Kidney epithelial cell (primary cell): ENCODE measurements at regions not wholly inside any gene's neighbourhood (a gene's known extent, or its start where the extent isn't known, plus 50 kb on each side); places are given as distances from the start of the nearest gene placed in this dataset.
"Not testable (repeated sequence)": the region's sequence is repeated elsewhere in the genome, so short reads cannot be mapped to it uniquely, and the experiment has no call there.

Experiments
- DNase-seq: peaks from one replicate; pipeline ENCODE4 v3.0.0-alpha.2; 2010; ENCODE audit warnings: low read depth
- H3K27me3 ChIP-seq: 2 replicates; pipeline ENCODE4 v1.6.0; 2011; ENCODE audit warnings: low read length; ENCODE audit not compliant: control insufficient read depth, insufficient read depth
- H3K36me3 ChIP-seq: 2 replicates; pipeline ENCODE4 v1.5.1; 2011; ENCODE audit warnings: low read length; ENCODE audit not compliant: control insufficient read depth, insufficient read depth
- H3K4me3 ChIP-seq: 2 replicates; pipeline ENCODE4 v1.5.1; 2011; ENCODE audit warnings: low read depth, mild to moderate bottlenecking, control low read depth, low read length
- TF ChIP-seq, protein P1 (sequence below): IDR thresholded peaks from 2 replicates; pipeline ENCODE4 v1.5.1; 2011; ENCODE audit warnings: mild to moderate bottlenecking, moderate library complexity, low read length, control low read depth, inconsistent platforms; ENCODE audit not compliant: insufficient read depth, poor library complexity, severe bottlenecking

DNA sequence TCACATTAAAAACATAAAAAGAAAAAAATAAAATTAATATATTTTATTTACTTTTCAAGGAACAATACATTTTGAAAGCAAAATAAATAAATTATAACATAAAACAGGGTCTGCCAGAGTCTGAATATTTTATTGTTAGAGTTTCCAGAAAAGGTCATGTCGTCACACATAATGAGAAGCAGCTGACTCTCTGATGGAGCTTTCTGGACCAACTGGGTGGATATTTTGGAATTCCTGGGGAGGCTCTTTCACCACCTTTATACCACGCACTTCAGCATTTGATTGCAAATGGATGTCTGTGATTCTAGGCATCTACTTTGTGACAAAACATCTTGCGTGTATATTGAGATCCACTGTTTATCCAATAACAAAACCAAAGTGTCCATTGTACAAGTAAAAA, 455.0 kb upstream of the CCDC179 start:
- H3K27me3 ChIP-seq: no peaks in the 10 kb centered on the region
- TF ChIP-seq, protein P1, sequence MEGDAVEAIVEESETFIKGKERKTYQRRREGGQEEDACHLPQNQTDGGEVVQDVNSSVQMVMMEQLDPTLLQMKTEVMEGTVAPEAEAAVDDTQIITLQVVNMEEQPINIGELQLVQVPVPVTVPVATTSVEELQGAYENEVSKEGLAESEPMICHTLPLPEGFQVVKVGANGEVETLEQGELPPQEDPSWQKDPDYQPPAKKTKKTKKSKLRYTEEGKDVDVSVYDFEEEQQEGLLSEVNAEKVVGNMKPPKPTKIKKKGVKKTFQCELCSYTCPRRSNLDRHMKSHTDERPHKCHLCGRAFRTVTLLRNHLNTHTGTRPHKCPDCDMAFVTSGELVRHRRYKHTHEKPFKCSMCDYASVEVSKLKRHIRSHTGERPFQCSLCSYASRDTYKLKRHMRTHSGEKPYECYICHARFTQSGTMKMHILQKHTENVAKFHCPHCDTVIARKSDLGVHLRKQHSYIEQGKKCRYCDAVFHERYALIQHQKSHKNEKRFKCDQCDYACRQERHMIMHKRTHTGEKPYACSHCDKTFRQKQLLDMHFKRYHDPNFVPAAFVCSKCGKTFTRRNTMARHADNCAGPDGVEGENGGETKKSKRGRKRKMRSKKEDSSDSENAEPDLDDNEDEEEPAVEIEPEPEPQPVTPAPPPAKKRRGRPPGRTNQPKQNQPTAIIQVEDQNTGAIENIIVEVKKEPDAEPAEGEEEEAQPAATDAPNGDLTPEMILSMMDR: no peak
- no peak for DNase-seq

DNA sequence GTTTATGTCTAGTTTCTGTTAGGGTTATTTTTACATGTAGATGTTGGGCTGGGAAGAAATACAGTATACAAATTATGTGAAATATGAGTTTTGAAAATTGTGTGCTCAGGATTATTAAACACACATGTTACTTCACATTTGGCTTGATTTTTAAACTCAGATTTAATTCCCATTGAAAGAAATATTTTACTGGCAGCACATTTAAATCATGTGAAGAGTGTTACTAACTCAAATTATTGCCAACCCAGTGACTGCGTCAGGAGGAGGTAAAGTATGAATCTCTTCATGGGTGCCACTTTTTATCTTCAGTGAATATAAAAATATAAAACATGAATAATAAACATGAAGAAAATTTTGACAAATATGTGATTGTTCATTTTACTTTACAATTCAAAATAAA, 457.5 kb upstream of the CCDC179 start:
- TF ChIP-seq, protein P1: no peak
- no peak for DNase-seq
- no peaks in the 10 kb centered on the region for H3K27me3 ChIP-seq

More for the DNA sequence above, 455.0 kb upstream of the CCDC179 start:
- Histone ChIP-seq H3K36me3 (no peaks in the 10 kb centered on the region), H3K4me3 (no peak overlapping the region)

DNA sequence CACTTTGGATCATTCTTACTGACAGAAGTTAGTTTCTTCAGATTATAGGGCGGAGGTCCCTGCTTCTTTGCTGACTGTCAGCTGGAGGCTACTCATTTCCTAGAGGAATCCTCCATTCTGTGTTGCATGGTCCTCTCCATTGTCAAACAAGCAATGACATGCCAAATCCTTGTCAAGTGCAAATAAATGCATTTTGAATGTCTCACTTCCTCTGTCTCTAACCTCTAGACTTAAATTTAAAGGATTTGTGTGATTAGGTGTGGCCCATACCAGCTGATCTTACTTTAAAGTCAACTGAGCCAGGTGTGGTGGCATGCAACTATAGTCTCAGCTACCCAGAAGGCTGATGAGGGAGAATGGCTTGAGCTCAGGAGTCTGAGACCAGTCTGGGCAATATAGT, 458.4 kb upstream of the CCDC179 start:
- no peak for DNase-seq
- no peak overlapping the region for H3K4me3 ChIP-seq

More for the DNA sequence above, 457.5 kb upstream of the CCDC179 start:
- H3K4me3 ChIP-seq: no peak overlapping the region
- H3K36me3 ChIP-seq: no peaks in the 10 kb centered on the region

DNA sequence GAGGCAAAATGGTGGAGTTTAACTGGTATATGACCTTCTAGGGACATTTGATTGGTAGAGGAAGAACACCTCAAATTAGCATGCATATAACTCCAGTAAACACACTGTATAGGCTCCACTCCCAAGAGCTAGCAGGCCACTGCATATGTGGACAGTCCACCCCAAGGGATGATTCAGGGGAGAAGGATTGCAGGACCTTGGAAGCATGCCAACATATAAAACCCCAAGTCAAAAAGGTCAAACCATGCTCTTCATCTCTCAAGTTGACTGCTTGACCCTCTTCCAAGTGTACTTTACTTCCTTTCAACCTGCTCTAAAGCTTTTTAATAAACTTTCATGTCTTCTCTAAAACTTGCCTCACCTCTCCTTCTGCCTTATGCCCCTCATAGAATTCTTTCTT, 459.9 kb upstream of the CCDC179 start:
- TF ChIP-seq, protein P1: no peak
- H3K4me3 ChIP-seq: no peak overlapping the region
- H3K36me3 ChIP-seq: no peaks in the 10 kb centered on the region
- DNase-seq: no peak
- H3K27me3 ChIP-seq: no peaks in the 10 kb centered on the region

More for the DNA sequence above, 458.4 kb upstream of the CCDC179 start:
- no peaks in the 10 kb centered on the region for H3K36me3 ChIP-seq
- TF ChIP-seq, protein P1: no peak
- H3K27me3 ChIP-seq: no peaks in the 10 kb centered on the region

DNA sequence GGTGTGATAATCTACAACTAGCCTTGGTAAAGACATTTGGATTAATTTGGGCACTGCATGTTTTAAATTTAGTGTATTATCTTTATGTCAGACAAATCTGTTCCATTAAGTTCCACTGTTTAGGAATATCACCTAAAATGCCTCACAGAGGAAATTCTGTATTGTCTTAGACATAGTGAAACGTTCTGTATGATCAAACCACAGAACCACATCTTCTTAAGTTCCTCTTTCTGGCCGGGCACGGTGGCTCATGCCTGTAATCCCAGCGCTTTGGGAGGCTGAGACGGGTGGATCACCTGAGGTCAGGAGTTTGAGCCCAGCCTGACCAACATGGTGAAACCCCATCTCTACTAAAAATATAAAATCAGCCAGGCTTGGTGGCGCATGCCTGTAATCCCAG, 475.3 kb upstream of the CCDC179 start:
- not testable (repeated sequence) for DNase-seq

DNA sequence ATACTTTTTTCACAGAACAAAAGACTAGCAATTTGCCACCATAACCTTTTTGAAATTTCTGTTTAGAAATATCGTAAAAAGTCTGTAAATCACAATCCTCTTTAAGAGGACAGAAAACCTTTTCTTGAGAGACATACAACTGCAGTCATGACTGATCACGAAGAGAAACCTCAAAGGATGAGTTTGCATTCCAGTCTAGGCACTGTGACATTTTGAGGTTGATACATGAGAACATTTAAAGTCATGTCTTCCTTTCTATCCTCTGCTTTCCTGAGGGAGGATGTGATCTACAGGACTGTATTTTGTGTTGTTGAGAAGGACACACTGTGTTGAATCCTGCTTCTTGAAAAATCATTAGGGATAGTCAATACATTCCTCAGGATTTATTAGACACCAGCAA, 476.7 kb upstream of the CCDC179 start:
- Histone ChIP-seq H3K27me3 (no peaks in the 10 kb centered on the region), H3K4me3 (no peak overlapping the region), H3K36me3 (no peaks in the 10 kb centered on the region)
- DNase-seq: no peak
- TF ChIP-seq, protein P1: no peak

More for the DNA sequence above, 475.3 kb upstream of the CCDC179 start:
- H3K36me3 ChIP-seq, H3K4me3 ChIP-seq, H3K27me3 ChIP-seq: not testable (repeated sequence)

DNA sequence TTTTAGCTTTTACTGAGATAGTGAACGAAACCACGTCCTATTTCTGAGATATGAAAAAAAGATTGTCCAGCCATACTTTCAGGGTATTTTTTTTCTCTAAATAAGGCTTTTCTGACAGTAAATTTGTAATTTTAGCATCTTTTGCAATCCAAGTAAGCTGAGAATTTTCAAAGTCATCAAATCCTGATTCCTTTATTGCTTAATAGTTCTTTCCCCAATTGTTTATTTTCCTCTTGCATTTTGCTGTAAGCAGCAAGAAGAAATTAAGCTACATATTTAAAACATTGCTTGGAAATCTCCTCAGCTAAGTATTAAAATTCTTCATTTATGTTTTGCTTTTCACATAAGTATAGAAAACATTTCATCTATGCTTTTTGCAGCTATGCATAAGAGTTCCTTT, 493.3 kb upstream of the CCDC179 start:
- no peak overlapping the region for H3K4me3 ChIP-seq
- DNase-seq: no peak
- no peaks in the 10 kb centered on the region for H3K36me3 ChIP-seq
- TF ChIP-seq, protein P1: no peak
- no peaks in the 10 kb centered on the region for H3K27me3 ChIP-seq
